H9 (cell line): ENCODE measurements at regions not wholly inside any gene's neighbourhood (a gene's known extent, or its start where the extent isn't known, plus 50 kb on each side); places are given as distances from the start of the nearest gene placed in this dataset.

Experiments
- DNase-seq: peaks from one replicate; pipeline ENCODE4 v3.0.0-alpha.2; 2017
- H2AFZ ChIP-seq: one replicate; pipeline ENCODE4 v1.6.1; 2013; ENCODE audit warnings: mild to moderate bottlenecking, low read length, control low read depth, moderate library complexity
- H2AK5ac ChIP-seq: 2 replicates; pipeline ENCODE4 v1.6.1; 2013; ENCODE audit warnings: low read length, control low read depth, mixed read lengths; ENCODE audit not compliant: insufficient read length
- H2BK120ac ChIP-seq: one replicate; pipeline ENCODE4 v1.6.1; 2013; ENCODE audit warnings: low read depth, mild to moderate bottlenecking, low read length, control low read depth, inconsistent platforms; ENCODE audit not compliant: poor library complexity, severe bottlenecking
- H2BK12ac ChIP-seq: 2 replicates; pipeline ENCODE4 v1.6.1; 2013; ENCODE audit warnings: low read length, control low read depth, mixed read lengths, low read depth; ENCODE audit not compliant: insufficient read length
- H2BK15ac ChIP-seq: 2 replicates; pipeline ENCODE4 v1.6.1; 2013; ENCODE audit warnings: low read depth, low read length, control low read depth
- H2BK20ac ChIP-seq: one replicate; pipeline ENCODE4 v1.6.1; 2013; ENCODE audit warnings: low read depth, mild to moderate bottlenecking, low read length, control low read depth, inconsistent platforms; ENCODE audit not compliant: poor library complexity, severe bottlenecking
- H2BK5ac ChIP-seq: 2 replicates; pipeline ENCODE4 v1.6.1; 2013; ENCODE audit warnings: low read length, control low read depth, mixed read lengths; ENCODE audit not compliant: insufficient read length
- H3K14ac ChIP-seq: 2 replicates; pipeline ENCODE4 v1.6.1; 2013; ENCODE audit warnings: low read length, control low read depth; ENCODE audit not compliant: insufficient read depth
- H3K18ac ChIP-seq: 2 replicates; pipeline ENCODE4 v1.6.1; 2013; ENCODE audit warnings: low read depth, mild to moderate bottlenecking, mixed read lengths, low read length, control low read depth; ENCODE audit not compliant: insufficient read length
- H3K23ac ChIP-seq: 2 replicates; pipeline ENCODE4 v1.6.1; 2013; ENCODE audit warnings: low read length, control low read depth, mixed read lengths, low read depth; ENCODE audit not compliant: insufficient read length
- H3K23me2 ChIP-seq: 2 replicates; pipeline ENCODE4 v1.6.1; 2013; ENCODE audit warnings: low read depth, mild to moderate bottlenecking, mixed read lengths, low read length, control low read depth; ENCODE audit not compliant: insufficient read length, poor library complexity, severe bottlenecking
- H3K27ac ChIP-seq: 2 replicates; pipeline ENCODE4 v1.5.1; 2013; ENCODE audit warnings: low read length, control low read depth, mixed read lengths, low read depth; ENCODE audit not compliant: insufficient read length
- H3K27me3 ChIP-seq: 2 replicates; pipeline ENCODE4 v1.6.1; 2013; ENCODE audit warnings: low read length, control low read depth, inconsistent platforms; ENCODE audit not compliant: insufficient read depth
- H3K4ac ChIP-seq: 2 replicates; pipeline ENCODE4 v1.6.1; 2013; ENCODE audit warnings: low read depth, mild to moderate bottlenecking, control low read depth, inconsistent platforms, low read length, moderate library complexity
- H3K4me1 ChIP-seq: 2 replicates; pipeline ENCODE4 v1.6.1; 2013; ENCODE audit warnings: low read length, control low read depth, inconsistent platforms; ENCODE audit not compliant: insufficient read depth
- H3K4me2 ChIP-seq: 2 replicates; pipeline ENCODE4 v1.6.1; 2013; ENCODE audit warnings: low read length, control low read depth, mixed read lengths; ENCODE audit not compliant: insufficient read length, insufficient read depth
- H3K56ac ChIP-seq: 2 replicates; pipeline ENCODE4 v1.6.1; 2013; ENCODE audit warnings: low read depth, mild to moderate bottlenecking, mixed read lengths, low read length, control low read depth; ENCODE audit not compliant: insufficient read length
- H3K79me1 ChIP-seq: 2 replicates; pipeline ENCODE4 v1.6.1; 2013; ENCODE audit warnings: low read depth, mild to moderate bottlenecking, moderate library complexity, low read length, control low read depth, inconsistent platforms; ENCODE audit not compliant: insufficient read depth, poor library complexity, severe bottlenecking
- H3K79me2 ChIP-seq: 2 replicates; pipeline ENCODE4 v1.6.1; 2013; ENCODE audit warnings: low read length, control low read depth, inconsistent platforms; ENCODE audit not compliant: insufficient read depth
- H3K9ac ChIP-seq: 2 replicates; pipeline ENCODE4 v1.6.1; 2013; ENCODE audit warnings: low read length, control low read depth, mixed read lengths; ENCODE audit not compliant: insufficient read length; ENCODE audit errors: extremely low read depth
- H3K9me3 ChIP-seq: one replicate; pipeline ENCODE4 v1.6.1; 2013; ENCODE audit warnings: low read depth, low read length, inconsistent platforms; ENCODE audit not compliant: control insufficient read depth
- H3T11ph ChIP-seq: one replicate; pipeline ENCODE4 v1.6.1; 2013; ENCODE audit warnings: mild to moderate bottlenecking, low read length, control low read depth, inconsistent platforms
- H4K20me1 ChIP-seq: one replicate; pipeline ENCODE4 v1.6.1; 2013; ENCODE audit not compliant: control insufficient read depth, insufficient read length, insufficient read depth
- H4K5ac ChIP-seq: 2 replicates; pipeline ENCODE4 v1.6.1; 2013; ENCODE audit warnings: low read depth, mild to moderate bottlenecking, mixed read lengths, low read length, control low read depth; ENCODE audit not compliant: insufficient read length
- H4K8ac ChIP-seq: replicated peaks from 2 replicates; pipeline ENCODE4 v1.6.1; 2013; ENCODE audit warnings: low read length, control low read depth, mixed read lengths, low read depth; ENCODE audit not compliant: insufficient read length
- H4K91ac ChIP-seq: 2 replicates; pipeline ENCODE4 v1.6.1; 2013; ENCODE audit warnings: low read depth, mild to moderate bottlenecking, moderate library complexity, mixed read lengths, low read length, control low read depth; ENCODE audit not compliant: insufficient read length
- H3K27ac Mint-ChIP-seq, 3 experiments: 2 replicates in 2 of 3; 3 replicates in 1 of 3; pipeline ENCODE4 v1.8.0; 2020 to 2021; ENCODE audit warnings: mixed read lengths in 3 of 3, mild to moderate bottlenecking in 1 of 3, moderate library complexity in 1 of 3
- H3K27me3 Mint-ChIP-seq: 2 replicates; pipeline ENCODE4 v1.8.0; 2021; ENCODE audit warnings: low read depth, mild to moderate bottlenecking, moderate library complexity, mixed read lengths
- H3K36me3 Mint-ChIP-seq, 3 experiments: 2 replicates in 2 of 3; 3 replicates in 1 of 3; pipeline ENCODE4 v1.8.0; 2020 to 2021; ENCODE audit warnings: low read depth in 3 of 3, mixed read lengths in 3 of 3; ENCODE audit not compliant: insufficient read depth in 1 of 3
- H3K4me1 Mint-ChIP-seq, 2 experiments: 2 replicates each; pipeline ENCODE4 v1.8.0; 2020; ENCODE audit warnings: mixed read lengths in 2 of 2
- H3K4me3 Mint-ChIP-seq, 2 experiments: 2 replicates in 1 of 2; 3 replicates in 1 of 2; pipeline ENCODE4 v1.8.0; 2020 to 2021; ENCODE audit warnings: mild to moderate bottlenecking in 2 of 2, mixed read lengths in 2 of 2, moderate library complexity in 1 of 2
- H3K9me3 Mint-ChIP-seq, 2 experiments: 2 replicates in 1 of 2; 3 replicates in 1 of 2; pipeline ENCODE4 v1.8.0; 2020; ENCODE audit warnings: mild to moderate bottlenecking in 2 of 2, mixed read lengths in 2 of 2, moderate library complexity in 1 of 2
- WGBS: extraction: QIAGEN DNeasy Blood & Tissue Kit; methylation state at CpG from one replicate; pipeline ENCODE4 v1.1.7; 2013; ENCODE audit warnings: missing lambda C conversion rate, low lambda C conversion rate, mixed read lengths; ENCODE audit not compliant: insufficient read length; ENCODE audit errors: extremely low coverage; 5-methylcytosine and 5-hydroxymethylcytosine counted together
- TF ChIP-seq, protein P1 (sequence below): fragments of 200-600 bp; sonication (generic); conservative IDR thresholded peaks from 3 replicates; pipeline ENCODE4 v1.8.0; 2021; ENCODE audit warnings: antibody characterized with exemption, mild to moderate bottlenecking

DNA sequence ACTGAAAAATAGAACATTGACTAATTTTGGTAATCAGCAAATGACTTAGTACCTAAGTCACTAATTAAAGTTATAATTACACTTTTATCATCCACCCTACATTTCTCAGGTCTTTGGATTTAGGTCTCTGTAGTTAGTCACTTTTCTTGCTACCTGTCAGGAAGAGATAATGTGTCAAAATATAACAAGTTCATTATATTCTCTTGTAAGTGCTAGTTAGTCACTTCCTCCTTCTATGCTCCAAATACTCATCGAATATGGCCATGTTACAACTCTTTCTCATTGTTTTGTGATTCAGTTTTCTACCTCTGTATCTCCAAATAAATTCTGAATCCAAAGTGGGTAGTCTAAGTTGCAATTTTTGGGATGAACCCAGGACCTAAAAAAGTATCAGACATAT lies 163.5 kb upstream of the KIF2B start:
- Histone ChIP-seq H3K18ac (no peak overlapping the region), H2BK5ac (no peak overlapping the region), H2BK15ac (no peak overlapping the region), H2AK5ac (no peak overlapping the region), H3K4me1 (no peaks in the 10 kb centered on the region), H3K9me3 (no peaks in the 10 kb centered on the region), H4K8ac (no peak overlapping the region), H3K27ac (no peak overlapping the region), H3K4me2 (no peak overlapping the region), H4K20me1 (no peaks in the 10 kb centered on the region), H4K91ac (no peak overlapping the region), H3K79me1 (no peaks in the 10 kb centered on the region), H3K4ac (no peak overlapping the region), H3K27me3 (no peaks in the 10 kb centered on the region), H3K79me2 (no peaks in the 10 kb centered on the region), H4K5ac (no peak overlapping the region), H3K9ac (no peak overlapping the region), H3K23me2 (no peaks in the 10 kb centered on the region), H3T11ph (no peak overlapping the region), H2BK20ac (no peak overlapping the region), H3K14ac (no peak overlapping the region), H2AFZ (no peak overlapping the region), H2BK12ac (no peak overlapping the region), H3K23ac (no peak overlapping the region), H2BK120ac (no peak overlapping the region), H3K56ac (no peak overlapping the region)
- Mint-ChIP-seq H3K4me1 (peaks cover 3 to 5% of the 10 kb centered on the region in 2 experiments; a peak in 3 of 4 replicates), H3K9me3 (no peaks in the 10 kb centered on the region), H3K4me3 (no peak overlapping the region), H3K36me3 (no peaks in the 10 kb centered on the region), H3K27me3 (no peaks in the 10 kb centered on the region), H3K27ac (no peak overlapping the region)
- TF ChIP-seq, protein P1, sequence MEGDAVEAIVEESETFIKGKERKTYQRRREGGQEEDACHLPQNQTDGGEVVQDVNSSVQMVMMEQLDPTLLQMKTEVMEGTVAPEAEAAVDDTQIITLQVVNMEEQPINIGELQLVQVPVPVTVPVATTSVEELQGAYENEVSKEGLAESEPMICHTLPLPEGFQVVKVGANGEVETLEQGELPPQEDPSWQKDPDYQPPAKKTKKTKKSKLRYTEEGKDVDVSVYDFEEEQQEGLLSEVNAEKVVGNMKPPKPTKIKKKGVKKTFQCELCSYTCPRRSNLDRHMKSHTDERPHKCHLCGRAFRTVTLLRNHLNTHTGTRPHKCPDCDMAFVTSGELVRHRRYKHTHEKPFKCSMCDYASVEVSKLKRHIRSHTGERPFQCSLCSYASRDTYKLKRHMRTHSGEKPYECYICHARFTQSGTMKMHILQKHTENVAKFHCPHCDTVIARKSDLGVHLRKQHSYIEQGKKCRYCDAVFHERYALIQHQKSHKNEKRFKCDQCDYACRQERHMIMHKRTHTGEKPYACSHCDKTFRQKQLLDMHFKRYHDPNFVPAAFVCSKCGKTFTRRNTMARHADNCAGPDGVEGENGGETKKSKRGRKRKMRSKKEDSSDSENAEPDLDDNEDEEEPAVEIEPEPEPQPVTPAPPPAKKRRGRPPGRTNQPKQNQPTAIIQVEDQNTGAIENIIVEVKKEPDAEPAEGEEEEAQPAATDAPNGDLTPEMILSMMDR: no peak
- DNase-seq: no peak
- no CpG with 5 or more reads among the region's 1 CpG for whole genome bisulfite sequencing
